Neural progenitor cell (in vitro differentiated cells): ENCODE measurements at regions not wholly inside any gene's neighbourhood (a gene's known extent, or its start where the extent isn't known, plus 50 kb on each side); places are given as distances from the start of the nearest gene placed in this dataset.

Source experiments
- DNase-seq: peaks from one replicate; pipeline ENCODE4 v3.0.0-alpha.2; 2016; ENCODE audit warnings: low spot score
- H2AFZ ChIP-seq: fragments of 200-600 bp; sonication (generic); replicated peaks from 2 replicates; pipeline ENCODE4 v1.6.1; 2016; ENCODE audit warnings: antibody characterized with exemption
- H3F3A ChIP-seq: fragments of 200-600 bp; sonication (generic); 2 replicates; pipeline ENCODE4 v1.6.1; 2016; ENCODE audit warnings: antibody characterized with exemption, low read depth
- H3K27ac ChIP-seq: fragments of 200-600 bp; sonication (generic); 2 replicates; pipeline ENCODE4 v1.5.1; 2016; ENCODE audit warnings: mild to moderate bottlenecking
- H3K27me3 ChIP-seq: fragments of 200-600 bp; sonication (generic); 2 replicates; pipeline ENCODE4 v1.6.1; 2016; ENCODE audit warnings: mild to moderate bottlenecking, moderate library complexity
- H3K36me3 ChIP-seq: fragments of 200-600 bp; sonication (generic); 2 replicates; pipeline ENCODE4 v1.5.1; 2016
- H3K4me1 ChIP-seq: fragments of 200-600 bp; sonication (generic); 2 replicates; pipeline ENCODE4 v1.6.1; 2016; ENCODE audit warnings: mixed run types
- H3K4me2 ChIP-seq: fragments of 200-600 bp; sonication (generic); 2 replicates; pipeline ENCODE4 v1.6.1; 2016
- H3K4me3 ChIP-seq: fragments of 200-600 bp; sonication (generic); 2 replicates; pipeline ENCODE4 v1.5.1; 2016
- H3K79me2 ChIP-seq: fragments of 200-600 bp; sonication (generic); 2 replicates; pipeline ENCODE4 v1.6.1; 2016; ENCODE audit warnings: low read depth
- H3K9ac ChIP-seq: fragments of 200-600 bp; sonication (generic); 2 replicates; pipeline ENCODE4 v1.6.1; 2016
- H3K9me3 ChIP-seq: fragments of 200-600 bp; sonication (generic); 2 replicates; pipeline ENCODE4 v1.5.1; 2016; ENCODE audit warnings: low read depth
- H4K20me1 ChIP-seq: fragments of 200-600 bp; sonication (generic); 2 replicates; pipeline ENCODE4 v1.6.1; 2016; ENCODE audit warnings: low read depth
- H3K27ac Mint-ChIP-seq: 3 replicates; pipeline ENCODE4 v1.8.0; 2021; ENCODE audit warnings: mixed read lengths
- H3K27me3 Mint-ChIP-seq: 2 replicates; pipeline ENCODE4 v1.8.0; 2022; ENCODE audit warnings: low read depth, mild to moderate bottlenecking, inconsistent platforms, moderate library complexity, mixed read lengths; ENCODE audit not compliant: insufficient read depth
- H3K36me3 Mint-ChIP-seq: 3 replicates; pipeline ENCODE4 v1.8.0; 2021; ENCODE audit warnings: mixed read lengths
- H3K4me1 Mint-ChIP-seq: 3 replicates; pipeline ENCODE4 v1.8.0; 2021; ENCODE audit warnings: mixed read lengths
- H3K4me3 Mint-ChIP-seq: 3 replicates; pipeline ENCODE4 v1.8.0; 2021; ENCODE audit warnings: mild to moderate bottlenecking, moderate library complexity, mixed read lengths
- H3K9me3 Mint-ChIP-seq: 3 replicates; pipeline ENCODE4 v1.8.0; 2020; ENCODE audit warnings: mixed read lengths
- EZH2 ChIP-seq: fragments of 200-600 bp; sonication (generic); IDR thresholded peaks from 2 replicates; pipeline ENCODE4 v1.6.1; 2017; ENCODE audit warnings: antibody characterized with exemption, mild to moderate bottlenecking, moderate library complexity
- EZH2phosphoT487 ChIP-seq: fragments of 200-600 bp; sonication (generic); IDR thresholded peaks from 2 replicates; pipeline ENCODE4 v1.6.1; 2017; ENCODE audit warnings: antibody characterized with exemption
- TF ChIP-seq, protein P1 (sequence below): fragments of 200-600 bp; sonication (generic); IDR thresholded peaks from 2 replicates; pipeline ENCODE4 v1.5.1; 2017; ENCODE audit warnings: antibody characterized with exemption, mild to moderate bottlenecking

- DNase-seq, result peak; percentile 69
- Histone ChIP-seq H3K4me3 (no peak overlapping the region), H4K20me1 (no peaks in the 10 kb centered on the region), H3K27me3 (no peaks in the 10 kb centered on the region), H3K79me2 (no peaks in the 10 kb centered on the region), H3K36me3 (no peaks in the 10 kb centered on the region), H3K4me2 (peak overlapping the region; percentile 23), H3K4me1 (peaks cover 26% of the 10 kb centered on the region), H3K9ac (no peak overlapping the region), H3K9me3 (no peaks in the 10 kb centered on the region), H3F3A (peaks cover 4% of the 10 kb centered on the region), H3K27ac (no peak overlapping the region), H2AFZ (no peak overlapping the region)
- Mint-ChIP-seq H3K27me3 (no peaks in the 10 kb centered on the region), H3K36me3 (no peaks in the 10 kb centered on the region), H3K4me1 (peaks cover 36% of the 10 kb centered on the region), H3K4me3 (no peak overlapping the region), H3K27ac (peak overlapping the region; percentile 31), H3K9me3 (peaks cover 5% of the 10 kb centered on the region)
- TF ChIP-seq EZH2phosphoT487, result no peak
- TF ChIP-seq, protein P1, sequence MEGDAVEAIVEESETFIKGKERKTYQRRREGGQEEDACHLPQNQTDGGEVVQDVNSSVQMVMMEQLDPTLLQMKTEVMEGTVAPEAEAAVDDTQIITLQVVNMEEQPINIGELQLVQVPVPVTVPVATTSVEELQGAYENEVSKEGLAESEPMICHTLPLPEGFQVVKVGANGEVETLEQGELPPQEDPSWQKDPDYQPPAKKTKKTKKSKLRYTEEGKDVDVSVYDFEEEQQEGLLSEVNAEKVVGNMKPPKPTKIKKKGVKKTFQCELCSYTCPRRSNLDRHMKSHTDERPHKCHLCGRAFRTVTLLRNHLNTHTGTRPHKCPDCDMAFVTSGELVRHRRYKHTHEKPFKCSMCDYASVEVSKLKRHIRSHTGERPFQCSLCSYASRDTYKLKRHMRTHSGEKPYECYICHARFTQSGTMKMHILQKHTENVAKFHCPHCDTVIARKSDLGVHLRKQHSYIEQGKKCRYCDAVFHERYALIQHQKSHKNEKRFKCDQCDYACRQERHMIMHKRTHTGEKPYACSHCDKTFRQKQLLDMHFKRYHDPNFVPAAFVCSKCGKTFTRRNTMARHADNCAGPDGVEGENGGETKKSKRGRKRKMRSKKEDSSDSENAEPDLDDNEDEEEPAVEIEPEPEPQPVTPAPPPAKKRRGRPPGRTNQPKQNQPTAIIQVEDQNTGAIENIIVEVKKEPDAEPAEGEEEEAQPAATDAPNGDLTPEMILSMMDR, result no peak
- no peak for TF ChIP-seq EZH2
These were observed 375.7 kb upstream of the CDH10 start for GRCh38 chr5:25020454-25020853.

DNA sequence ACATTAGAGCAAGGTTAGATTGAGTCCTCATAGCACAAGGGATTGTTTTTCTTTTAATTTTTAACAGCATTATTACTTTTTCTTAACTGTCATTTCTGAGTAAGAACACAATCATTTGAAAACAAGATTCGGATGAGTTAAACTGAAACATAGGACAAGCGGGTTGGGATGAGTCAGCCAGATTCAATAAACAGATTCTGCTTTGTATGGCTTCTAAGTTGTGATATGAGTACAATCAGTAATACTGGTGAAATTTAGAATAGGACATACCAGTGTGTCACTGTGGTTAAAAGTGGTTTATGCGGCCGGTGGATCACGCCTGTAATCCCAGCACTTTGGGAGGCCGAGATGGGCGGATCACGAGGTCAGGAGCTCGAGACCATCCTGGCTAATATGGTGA lies 364.3 kb upstream of the CDH10 start:
- Mint-ChIP-seq H3K27ac (no peak overlapping the region), H3K36me3 (no peaks in the 10 kb centered on the region), H3K4me1 (no peaks in the 10 kb centered on the region), H3K4me3 (no peak overlapping the region), H3K9me3 (peaks cover 5% of the 10 kb centered on the region), H3K27me3 (no peaks in the 10 kb centered on the region)
- Histone ChIP-seq H3K79me2 (no peaks in the 10 kb centered on the region), H3K4me2 (no peak overlapping the region), H3K36me3 (no peaks in the 10 kb centered on the region), H4K20me1 (no peaks in the 10 kb centered on the region), H3F3A (no peaks in the 10 kb centered on the region), H3K9ac (no peak overlapping the region), H3K27me3 (no peaks in the 10 kb centered on the region), H3K4me3 (no peak overlapping the region), H3K4me1 (no peaks in the 10 kb centered on the region), H3K27ac (no peak overlapping the region), H2AFZ (no peak overlapping the region), H3K9me3 (no peaks in the 10 kb centered on the region)
- TF ChIP-seq EZH2 (no peak), EZH2phosphoT487 (no peak)
- TF ChIP-seq, protein P1, result no peak
- DNase-seq, result no peak

GRCh38 chr5:25006734-25007133 lies 362.0 kb upstream of the CDH10 start:
- Mint-ChIP-seq H3K4me3 (no peak overlapping the region), H3K27me3 (peaks cover 3% of the 10 kb centered on the region), H3K27ac (no peak overlapping the region), H3K9me3 (peaks cover 3% of the 10 kb centered on the region), H3K36me3 (no peaks in the 10 kb centered on the region), H3K4me1 (no peaks in the 10 kb centered on the region)
- H3K27ac ChIP-seq, result no peak overlapping the region
- H2AFZ ChIP-seq, result no peak overlapping the region
- H3K4me2 ChIP-seq, result no peak overlapping the region
- H3K27me3 ChIP-seq, result no peaks in the 10 kb centered on the region
- H3K79me2 ChIP-seq, result no peaks in the 10 kb centered on the region
- no peaks in the 10 kb centered on the region for H3K36me3 ChIP-seq
- peak; percentile 57 for DNase-seq
- TF ChIP-seq, protein P1, result peak; percentile 60
- no peak for TF ChIP-seq EZH2phosphoT487
- H3K9me3 ChIP-seq, result no peaks in the 10 kb centered on the region
- no peak overlapping the region for H3K9ac ChIP-seq
- no peaks in the 10 kb centered on the region for H4K20me1 ChIP-seq
- no peaks in the 10 kb centered on the region for H3F3A ChIP-seq
- H3K4me3 ChIP-seq, result no peak overlapping the region
- no peaks in the 10 kb centered on the region for H3K4me1 ChIP-seq

DNA sequence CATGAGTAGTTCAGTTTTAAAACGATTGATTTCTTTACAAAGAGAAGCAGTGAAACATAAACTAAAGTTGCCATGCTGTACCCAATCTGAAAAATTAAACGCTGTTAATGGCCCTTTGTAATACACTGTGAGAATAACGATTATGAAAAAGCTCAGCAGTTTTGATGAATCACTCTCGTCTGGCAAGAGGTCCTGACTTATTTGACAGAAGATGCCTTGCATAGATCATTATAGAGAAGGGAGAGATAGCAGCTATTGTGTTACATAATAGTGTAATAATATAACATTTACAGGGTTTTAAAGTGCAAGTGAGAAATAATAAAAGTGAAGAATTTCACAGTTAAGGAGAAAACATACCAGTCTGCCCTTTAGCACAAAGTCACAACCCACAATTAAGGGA lies 361.5 kb upstream of the CDH10 start:
- no peak overlapping the region for H3K9ac ChIP-seq
- Mint-ChIP-seq H3K4me1 (no peaks in the 10 kb centered on the region), H3K36me3 (no peaks in the 10 kb centered on the region), H3K4me3 (no peak overlapping the region), H3K27me3 (peaks cover 3% of the 10 kb centered on the region), H3K9me3 (no peaks in the 10 kb centered on the region), H3K27ac (no peak overlapping the region)
- no peak for DNase-seq
- no peaks in the 10 kb centered on the region for H3K27me3 ChIP-seq
- H3K79me2 ChIP-seq, result no peaks in the 10 kb centered on the region
- H3K4me3 ChIP-seq, result no peak overlapping the region
- no peaks in the 10 kb centered on the region for H3K4me1 ChIP-seq
- no peaks in the 10 kb centered on the region for H3F3A ChIP-seq
- H3K9me3 ChIP-seq, result no peaks in the 10 kb centered on the region
- H2AFZ ChIP-seq, result no peak overlapping the region
- no peaks in the 10 kb centered on the region for H4K20me1 ChIP-seq
- H3K4me2 ChIP-seq, result no peak overlapping the region
- TF ChIP-seq, protein P1, result no peak
- TF ChIP-seq EZH2phosphoT487, result no peak
- no peak for TF ChIP-seq EZH2
- no peaks in the 10 kb centered on the region for H3K36me3 ChIP-seq
- no peak overlapping the region for H3K27ac ChIP-seq
